HG02981 (cell line): ENCODE measurements at regions not wholly inside any gene's neighbourhood (a gene's known extent, or its start where the extent isn't known, plus 50 kb on each side); places are given as distances from the start of the nearest gene placed in this dataset.

Experiments
- ATAC-seq: cut with Tn5 transposase; IDR thresholded peaks from one replicate; pipeline ENCODE4 v1.9.1; 2021; ENCODE audit warnings: mild to moderate bottlenecking, moderate library complexity; ENCODE audit not compliant: unreplicated experiment

DNA sequence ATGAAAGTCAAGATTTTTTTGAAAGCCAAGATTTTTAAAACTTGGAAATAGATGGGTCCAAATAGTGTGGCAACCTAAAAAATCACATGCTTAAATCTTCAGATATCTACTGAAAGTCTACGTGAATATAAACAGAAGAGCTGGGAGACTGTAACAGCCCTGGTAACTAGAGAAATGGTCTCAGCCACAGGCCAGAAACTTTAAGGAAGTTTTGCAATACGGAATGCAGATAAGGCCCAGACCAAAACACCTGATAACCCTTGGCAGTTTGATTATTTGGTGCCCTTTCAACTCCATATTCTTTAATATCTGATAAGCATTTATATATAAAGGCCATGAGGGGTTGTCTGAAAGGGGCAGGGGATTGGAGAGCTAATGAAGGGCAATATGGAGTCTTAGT is 537.3 kb upstream of the TGFBR2 start:
- no peak for ATAC-seq

DNA sequence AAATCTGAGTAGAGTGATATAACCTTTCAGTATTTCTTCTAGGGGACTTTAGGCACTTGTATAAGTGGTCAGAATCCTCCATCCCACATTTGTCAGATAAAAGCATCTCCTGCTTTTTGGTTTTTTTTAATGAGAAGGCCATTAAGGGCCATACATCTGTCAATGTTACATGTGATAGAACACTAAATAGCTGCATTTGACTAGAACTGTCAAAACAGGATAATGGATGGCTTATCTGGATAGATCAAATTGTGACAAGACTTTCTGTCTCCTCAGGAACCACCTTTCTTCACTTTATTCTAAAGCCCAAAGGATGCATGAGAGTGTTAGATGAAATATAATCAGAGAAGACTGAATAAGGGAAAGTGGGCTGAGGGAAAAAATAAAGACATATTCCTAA is 533.4 kb upstream of the TGFBR2 start:
- no peak for ATAC-seq

DNA sequence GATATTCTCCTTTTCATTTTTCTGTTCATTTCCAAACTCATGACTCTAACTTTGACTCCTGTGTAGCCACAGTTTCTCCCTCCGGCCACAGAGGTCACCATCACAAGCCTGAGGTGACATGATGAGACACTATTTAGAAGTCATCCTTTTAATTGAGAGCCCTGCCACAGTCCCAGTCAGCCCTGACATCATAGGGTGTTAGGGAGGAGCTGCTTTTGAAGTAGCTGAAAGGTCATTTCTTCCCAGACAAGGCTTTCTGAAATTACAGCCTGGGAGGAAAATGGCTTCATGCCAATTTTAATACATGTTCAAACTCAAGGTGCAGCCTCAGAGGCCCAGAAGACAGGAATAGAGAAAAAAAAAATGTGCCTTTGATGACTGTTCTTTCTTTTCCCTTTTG is 532.8 kb upstream of the TGFBR2 start:
- no peak for ATAC-seq

DNA sequence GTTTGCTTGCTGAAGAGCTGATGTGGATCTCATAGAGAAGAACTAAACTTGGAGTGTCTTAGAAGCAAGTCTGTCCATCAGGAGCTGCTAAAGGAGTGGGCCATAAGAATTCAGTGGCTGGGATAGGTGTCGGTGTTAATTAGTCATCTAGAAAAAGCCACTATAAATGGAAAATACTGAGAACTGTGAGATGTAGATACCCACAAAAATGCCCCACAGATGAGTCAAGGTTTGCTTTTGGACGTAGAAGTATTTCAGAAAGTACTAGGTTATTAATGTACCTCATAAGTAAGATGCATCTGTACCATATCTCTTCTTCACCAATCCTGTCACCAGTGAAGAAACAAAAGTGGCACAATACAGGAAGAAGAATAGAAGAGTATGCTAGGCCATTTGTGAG is 530.9 kb upstream of the TGFBR2 start:
- no peak for ATAC-seq

DNA sequence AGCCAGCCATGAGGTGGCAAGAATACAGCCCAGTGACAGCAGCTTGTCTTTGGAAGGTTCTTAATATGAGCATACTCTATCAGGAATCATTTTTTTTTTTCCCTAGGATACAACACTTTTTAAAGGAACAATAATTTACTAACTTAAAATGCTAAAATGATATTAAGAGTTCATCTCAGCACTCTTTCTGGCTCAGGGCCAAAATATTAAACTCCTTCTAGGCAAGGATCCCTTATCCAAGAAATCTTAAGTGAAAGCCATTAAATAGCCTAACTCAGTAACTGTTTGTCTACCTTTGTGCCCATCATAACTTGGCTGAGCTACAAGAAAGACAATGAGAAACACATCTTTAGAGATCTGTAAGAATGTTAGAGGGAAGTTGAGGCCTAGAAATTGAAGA is 529.5 kb upstream of the TGFBR2 start:
- ATAC-seq: no peak

DNA sequence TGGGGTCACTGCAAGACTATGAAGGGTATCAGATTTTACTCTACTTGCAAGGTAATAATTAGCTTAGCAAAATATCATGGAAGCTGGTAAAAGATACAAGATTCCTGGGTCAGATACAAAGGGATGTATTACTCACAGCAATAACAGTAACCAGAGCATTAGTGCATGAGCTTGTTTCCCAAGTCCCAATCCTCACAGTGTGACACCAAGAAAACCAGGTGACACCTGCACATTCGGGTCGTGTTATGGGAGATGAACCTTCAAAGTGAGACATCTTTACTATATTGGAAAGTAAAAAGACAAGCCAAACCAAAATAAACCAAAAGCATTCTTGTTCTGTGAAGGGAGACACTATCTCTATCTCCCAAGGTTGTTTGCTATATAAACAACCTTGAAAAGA is 528.7 kb upstream of the TGFBR2 start:
- ATAC-seq: no peak

DNA sequence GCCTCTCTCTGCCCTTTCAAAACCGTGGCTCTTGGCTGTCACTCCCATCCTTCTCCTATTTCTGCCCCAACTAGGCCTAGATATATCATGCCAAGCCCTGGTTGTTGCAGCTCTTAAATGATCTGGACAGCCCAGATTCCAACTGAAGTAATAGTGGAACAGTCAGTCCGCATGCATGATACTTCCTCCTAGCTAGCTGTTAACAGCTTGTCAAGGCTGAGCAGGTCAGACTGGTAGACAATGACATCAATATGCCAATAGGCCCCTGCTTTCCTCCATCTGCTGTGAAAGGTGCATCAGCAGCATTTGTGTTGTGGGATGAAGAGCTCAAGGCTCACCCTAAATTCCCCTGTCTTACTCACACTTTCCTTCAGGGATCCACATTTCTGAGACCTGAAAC is 527.7 kb upstream of the TGFBR2 start:
- no peak for ATAC-seq

DNA sequence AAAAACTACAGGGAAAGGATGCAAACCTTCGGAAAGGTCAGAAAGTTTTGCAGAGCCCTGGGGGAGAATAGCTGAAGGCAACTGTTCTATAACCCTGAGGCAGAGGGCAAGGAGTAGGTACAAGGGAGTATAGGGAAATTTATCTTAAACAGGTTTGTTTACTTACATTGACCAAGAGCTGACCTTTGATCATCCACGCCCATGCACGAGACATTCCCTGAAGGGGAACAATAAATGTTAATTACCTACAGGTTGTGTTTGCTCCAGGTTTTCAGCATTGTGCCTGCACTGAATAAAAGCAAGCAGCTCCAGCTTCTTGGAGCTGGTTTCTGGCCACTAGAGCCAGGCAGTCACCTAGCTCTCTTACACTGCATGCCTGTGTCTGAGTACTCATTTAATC is 524.5 kb upstream of the TGFBR2 start:
- ATAC-seq: no peak

DNA sequence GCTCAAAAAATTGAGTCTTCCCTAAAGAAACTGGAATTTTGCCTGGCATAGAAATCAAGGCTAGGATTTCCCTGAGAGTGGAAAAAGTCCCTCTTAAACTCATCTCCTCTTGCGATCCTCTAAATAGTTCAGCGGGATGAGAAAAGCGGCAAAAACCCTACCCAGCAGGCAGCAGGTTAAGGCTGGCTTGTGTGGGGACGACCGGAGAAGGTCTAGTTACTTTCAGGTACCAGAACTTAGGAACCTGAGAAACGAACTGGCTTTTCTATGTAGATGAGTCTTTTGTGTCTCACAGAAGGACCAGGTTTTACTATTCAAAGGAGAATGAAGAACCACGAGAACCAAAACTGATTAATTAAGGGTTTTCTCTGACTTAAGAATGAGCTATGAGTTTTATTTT is 523.7 kb upstream of the TGFBR2 start:
- ATAC-seq: no peak

DNA sequence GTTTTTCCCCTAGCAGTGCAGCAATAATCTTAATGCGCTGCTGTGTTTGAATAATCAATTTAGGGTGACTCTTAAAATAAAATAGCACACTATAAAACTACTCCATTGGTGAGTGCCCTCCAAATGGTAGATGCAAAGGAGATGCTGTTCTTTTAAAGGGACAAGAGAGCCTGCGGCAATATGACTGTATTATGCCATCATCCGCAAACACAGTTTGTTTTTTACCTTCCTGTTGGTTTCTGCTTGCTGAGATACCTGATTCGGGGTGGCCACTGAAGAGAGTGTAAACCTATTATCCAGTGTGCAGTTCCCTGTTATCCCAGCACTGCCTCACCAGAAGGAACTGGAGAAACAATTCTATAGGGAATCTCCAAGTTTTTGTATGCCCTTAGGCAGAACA is 523.1 kb upstream of the TGFBR2 start:
- ATAC-seq: no peak

DNA sequence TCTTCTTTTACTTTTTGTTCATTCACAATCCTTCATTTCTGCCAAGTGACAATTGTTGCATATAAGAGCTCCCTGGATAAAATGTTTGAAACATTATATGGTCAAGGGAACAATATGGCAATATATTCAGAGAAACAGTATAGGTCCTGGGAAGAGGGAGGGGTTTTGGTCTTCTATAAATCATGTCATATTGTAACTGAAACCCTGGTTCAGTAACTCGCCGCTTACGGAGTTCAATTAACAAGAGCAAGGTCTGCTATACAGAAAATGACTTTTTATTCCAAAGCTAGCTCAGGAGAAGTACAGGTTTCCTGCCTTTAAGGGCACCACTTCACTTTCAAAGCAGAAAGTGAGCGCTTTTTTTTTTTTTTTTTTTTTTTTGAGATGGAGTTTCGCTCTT is 522.1 kb upstream of the TGFBR2 start:
- ATAC-seq: no peak

DNA sequence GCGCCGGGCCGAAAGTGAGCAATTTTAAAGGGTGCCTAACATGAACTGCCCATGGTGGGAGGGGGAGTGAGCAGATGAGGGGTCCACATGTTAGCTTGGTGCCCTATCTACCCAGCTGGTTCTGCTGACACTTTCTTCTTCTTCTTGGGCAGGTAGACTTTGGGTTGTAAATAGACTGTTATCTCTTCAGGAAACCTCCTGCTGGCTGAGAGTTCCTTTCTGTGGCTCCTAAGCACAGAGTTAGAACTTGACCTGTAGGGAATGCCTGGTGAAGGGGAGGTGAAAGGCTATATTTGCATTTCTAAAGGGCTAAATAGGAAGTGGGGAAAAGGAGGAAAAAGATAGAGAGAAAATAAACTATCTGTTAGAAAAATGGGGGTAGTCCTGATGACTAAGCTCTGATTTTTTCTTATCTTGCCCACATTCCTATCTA is 521.4 kb upstream of the TGFBR2 start:
- no peak for ATAC-seq

DNA sequence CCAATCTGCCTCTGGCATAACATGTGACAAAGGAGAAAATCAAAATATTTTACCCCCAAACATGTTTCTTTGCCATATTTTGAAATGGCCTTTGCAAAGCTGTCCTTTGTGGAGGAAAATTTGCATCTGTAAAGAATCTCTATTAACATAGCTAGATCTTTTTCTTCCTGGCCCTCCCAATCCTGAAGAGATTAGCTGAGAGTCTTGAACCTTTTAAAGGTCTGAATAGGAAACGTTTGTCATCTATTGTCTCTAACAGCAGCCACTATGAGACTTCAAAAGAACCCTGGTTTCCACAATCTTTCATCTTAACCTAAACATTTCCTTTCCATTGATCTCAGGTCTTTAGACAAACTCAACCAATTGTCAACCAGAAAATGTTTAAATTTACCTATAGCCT is 520.9 kb upstream of the TGFBR2 start:
- ATAC-seq: no peak

DNA sequence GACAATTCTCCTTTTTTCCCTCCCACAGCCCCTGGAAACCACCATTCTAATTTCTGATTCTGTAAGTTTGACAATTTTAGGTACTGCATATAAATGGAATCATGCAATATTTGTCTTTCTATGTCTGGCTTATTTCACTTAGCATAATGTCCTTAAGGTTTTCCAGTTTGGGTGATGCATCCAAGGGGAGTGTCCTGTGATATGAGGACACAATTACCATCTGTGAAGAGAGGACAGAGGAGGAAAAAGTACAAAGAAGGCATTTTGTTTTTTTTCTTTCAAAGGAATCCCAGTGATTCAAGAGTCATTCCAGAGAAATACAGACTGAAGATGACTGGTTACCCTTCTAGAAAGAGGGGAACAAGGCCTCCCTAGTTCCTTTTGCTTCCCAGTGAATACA is 514.7 kb upstream of the TGFBR2 start:
- ATAC-seq: no peak

DNA sequence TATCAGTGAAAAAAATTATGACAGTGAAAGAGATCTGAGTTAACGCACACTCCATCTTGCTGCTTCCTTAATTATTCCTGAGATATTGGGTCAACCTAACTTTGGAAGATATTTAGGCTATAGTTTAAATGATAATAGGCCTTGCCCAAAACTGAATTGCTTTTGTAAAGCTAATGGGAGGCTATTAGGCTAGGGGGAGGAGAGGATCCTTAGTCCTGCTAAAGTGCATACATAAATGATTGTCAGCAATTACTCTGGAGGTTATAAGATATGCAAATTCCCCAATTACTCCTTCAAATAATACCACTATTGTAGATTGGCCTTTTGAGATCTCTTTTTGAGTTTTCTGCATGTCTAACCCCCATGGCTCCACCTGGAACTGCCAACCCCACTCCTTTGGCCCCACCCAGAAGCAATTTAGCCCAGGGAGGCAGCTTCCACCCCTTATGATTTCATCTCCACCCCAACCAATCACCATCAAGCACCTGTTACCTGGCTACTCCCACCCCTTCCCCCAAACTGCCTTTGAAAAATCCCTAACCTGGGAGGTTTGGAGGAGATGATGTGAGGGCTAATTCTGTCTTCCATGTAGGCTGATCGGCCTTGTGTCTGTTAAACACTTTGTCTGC is 509.3 kb upstream of the TGFBR2 start:
- ATAC-seq: no peak

DNA sequence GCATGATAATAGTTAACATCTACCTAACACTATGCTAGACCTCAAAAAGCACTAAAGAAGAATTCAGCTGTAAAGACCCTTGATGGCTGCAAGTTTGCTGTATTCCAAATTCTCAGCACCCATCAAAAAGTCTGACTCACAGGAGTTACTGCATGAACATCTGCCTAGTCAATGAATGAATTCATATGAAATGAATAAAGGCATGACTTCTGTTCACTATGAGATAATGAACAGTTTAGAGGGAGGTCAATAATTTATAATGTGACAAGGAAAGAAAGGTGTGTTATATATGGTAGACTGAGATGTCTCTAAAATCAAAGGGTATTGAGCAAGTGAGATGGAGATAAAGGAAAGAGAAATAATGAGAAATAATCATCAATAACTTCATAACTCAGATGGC is 508.2 kb upstream of the TGFBR2 start:
- ATAC-seq: no peak

DNA sequence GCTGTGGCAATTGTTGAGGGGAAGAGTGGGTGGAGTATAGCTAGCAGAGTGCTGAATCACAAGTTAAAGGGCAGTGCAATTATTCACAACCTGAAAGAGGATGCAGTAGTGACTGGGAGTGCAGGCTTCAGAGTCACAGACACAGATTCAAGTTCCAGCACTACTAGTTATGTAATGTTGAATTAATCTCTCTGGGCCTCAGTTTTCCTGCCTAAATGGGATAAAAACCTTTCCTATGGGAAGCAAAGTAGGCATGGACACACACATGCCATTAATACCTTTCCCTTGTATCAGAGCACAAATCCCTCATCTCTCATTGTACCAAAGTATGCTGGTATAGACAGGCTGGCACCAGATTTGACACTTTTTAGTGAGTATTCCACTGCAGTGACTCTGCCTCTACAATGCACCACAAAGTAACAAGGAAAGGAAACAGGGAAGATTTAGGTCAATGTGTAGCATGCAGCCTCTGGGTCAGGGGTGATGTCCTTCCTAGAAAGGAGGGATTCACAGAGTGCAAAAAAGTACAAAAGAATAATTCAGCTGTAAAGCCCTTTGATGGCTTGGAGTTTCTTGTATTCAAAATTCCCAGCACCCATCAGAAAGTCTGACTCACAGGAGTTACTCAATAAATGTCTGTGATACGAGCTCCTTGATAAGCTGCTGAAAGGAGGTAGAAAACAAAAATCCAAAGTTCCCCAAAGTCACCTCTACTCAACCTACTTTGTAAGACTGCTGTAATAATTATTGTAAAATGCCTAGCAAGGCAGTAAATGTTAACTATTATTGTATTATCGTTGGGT is 507.5 kb upstream of the TGFBR2 start:
- no peak for ATAC-seq

DNA sequence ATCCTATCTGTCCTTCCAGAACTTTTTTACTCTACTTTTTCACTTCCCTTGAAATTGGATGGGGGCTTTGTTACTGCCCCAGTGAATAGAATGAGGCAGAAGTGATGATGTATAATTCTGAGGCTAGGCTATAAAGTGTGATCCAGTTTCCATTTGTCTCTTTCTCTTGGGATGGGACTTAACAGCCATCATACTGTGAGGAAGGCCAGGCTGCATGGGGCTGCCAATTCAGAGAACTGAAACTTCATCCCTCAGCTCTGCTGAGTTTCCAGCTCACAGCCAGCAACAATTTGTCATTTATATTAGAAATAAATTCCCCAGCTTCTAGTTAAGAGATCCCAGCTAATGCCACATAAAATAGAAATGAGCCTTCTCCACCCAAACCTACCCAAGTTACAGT is 504.0 kb upstream of the TGFBR2 start:
- ATAC-seq: no peak

DNA sequence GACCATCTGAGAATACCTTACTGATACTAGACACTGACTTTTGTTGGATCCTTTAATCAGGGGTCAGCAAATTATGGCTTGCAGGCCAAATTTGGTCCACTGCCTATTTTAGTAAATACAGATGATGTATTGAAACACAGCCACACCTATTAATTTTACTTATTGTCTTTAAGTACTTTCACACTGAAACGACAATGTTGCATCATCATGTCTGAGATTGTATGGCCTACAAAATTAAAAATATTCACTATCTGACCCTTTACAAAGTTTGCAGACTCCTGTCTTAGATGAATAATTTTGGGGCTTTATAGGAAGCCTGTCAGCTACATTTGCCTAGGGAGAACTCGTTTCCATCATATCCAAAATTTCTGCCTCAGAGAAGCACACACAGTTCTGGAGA is 503.2 kb upstream of the TGFBR2 start:
- ATAC-seq: no peak

DNA sequence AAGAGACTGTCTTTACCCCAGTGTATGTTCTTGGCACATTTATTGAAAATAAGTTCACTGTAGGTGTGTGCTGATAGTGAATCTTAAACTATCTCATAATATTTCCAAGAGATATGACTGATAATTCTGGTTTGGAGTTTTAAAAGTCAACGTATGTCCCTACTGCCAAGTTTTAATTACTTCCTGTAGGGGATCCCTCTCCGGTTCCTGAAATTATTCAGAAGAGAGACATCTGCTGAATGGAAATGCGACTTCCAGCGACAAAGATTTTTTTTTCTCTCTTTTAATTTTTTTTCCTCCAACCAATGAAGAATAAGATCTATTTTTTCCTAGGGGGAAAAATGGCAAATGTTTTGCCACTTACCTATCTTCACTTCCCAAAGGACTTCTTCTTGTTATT is 498.9 kb upstream of the TGFBR2 start:
- no peak for ATAC-seq

DNA sequence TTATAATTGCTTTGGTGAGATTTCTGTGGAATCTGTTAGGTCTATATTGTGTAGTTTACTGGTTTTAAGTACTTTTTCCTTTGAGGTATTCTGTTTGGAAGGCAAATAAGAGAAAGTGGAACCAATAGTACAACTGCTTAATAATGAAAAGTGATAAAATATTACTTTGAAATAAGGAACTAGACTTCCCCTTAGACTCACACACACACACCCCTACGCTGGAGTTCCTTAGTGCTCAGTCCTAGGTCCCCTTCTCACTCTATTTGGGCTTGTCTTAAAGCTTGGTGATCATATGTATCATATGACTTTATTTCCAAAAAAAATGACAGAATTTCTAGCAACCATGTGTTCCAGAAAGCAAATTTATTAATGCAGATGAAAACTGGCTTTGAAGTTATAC is 494.0 kb upstream of the TGFBR2 start:
- no peak for ATAC-seq

DNA sequence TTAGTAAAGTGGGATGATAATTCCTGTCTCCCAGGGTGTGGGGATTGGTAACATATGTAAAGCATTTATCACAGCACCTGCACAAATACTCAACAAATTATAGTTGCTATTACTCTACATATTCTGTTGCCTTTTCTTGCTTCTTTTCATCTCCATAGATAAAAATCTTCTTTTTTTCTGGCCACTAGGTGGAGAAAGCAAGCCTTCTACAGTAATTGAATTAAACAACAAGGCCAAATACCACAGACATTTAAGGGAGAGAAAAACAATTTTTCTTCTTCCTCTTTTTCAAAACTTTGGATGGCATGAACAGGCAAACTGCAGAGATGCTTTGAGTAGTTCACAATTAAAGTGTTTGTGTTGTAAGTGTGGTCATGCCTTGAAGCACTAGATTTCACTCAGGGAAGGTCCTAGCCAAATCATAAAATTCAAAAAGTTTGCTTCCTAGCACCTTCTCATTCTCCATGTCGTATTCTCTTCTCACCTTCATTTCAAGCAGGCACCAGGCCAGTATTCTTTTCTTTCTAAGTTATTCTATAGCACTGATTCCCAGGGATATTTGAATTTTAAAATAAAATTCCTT is 493.4 kb upstream of the TGFBR2 start:
- ATAC-seq: no peak
